Parathyroid adenoma (tissue), 2 donors: ENCODE measurements at regions not wholly inside any gene's neighbourhood (a gene's known extent, or its start where the extent isn't known, plus 50 kb on each side); places are given as distances from the start of the nearest gene placed in this dataset.

ENCODE experiments used
- H2AFZ ChIP-seq: fragments of 300-600 bp; sonication (generic); one replicate; pipeline ENCODE4 v1.7.0; 2017; ENCODE audit warnings: antibody characterized with exemption, mild to moderate bottlenecking
- H3K27ac ChIP-seq: fragments of 300-600 bp; sonication (generic); one replicate; pipeline ENCODE4 v1.7.0; 2017
- H3K27me3 ChIP-seq: fragments of 300-600 bp; sonication (generic); one replicate; pipeline ENCODE4 v1.7.0; 2017; ENCODE audit warnings: low read length; ENCODE audit not compliant: control insufficient read depth, insufficient read depth
- H3K36me3 ChIP-seq: fragments of 300-600 bp; sonication (generic); one replicate; pipeline ENCODE4 v1.7.0; 2017; ENCODE audit warnings: low read length; ENCODE audit not compliant: control insufficient read depth, insufficient read depth
- H3K4me1 ChIP-seq: fragments of 300-600 bp; sonication (generic); one replicate; pipeline ENCODE4 v1.7.0; 2017; ENCODE audit warnings: control low read depth
- H3K4me2 ChIP-seq: fragments of 300-600 bp; sonication (generic); one replicate; pipeline ENCODE4 v1.7.0; 2017; ENCODE audit warnings: low read length
- H3K4me3 ChIP-seq: fragments of 300-600 bp; sonication (generic); one replicate; pipeline ENCODE4 v1.7.0; 2017; ENCODE audit warnings: low read depth, low read length
- H3K79me2 ChIP-seq: fragments of 300-600 bp; sonication (generic); one replicate; pipeline ENCODE4 v1.7.0; 2017; ENCODE audit warnings: control low read depth
- H3K9ac ChIP-seq: fragments of 300-600 bp; sonication (generic); one replicate; pipeline ENCODE4 v1.7.0; 2017; ENCODE audit warnings: mild to moderate bottlenecking
- H3K9me3 ChIP-seq: fragments of 300-600 bp; sonication (generic); one replicate; pipeline ENCODE4 v1.7.0; 2017; ENCODE audit warnings: low read length; ENCODE audit not compliant: control insufficient read depth
- CTCF ChIP-seq: fragments of 300-600 bp; sonication (generic); IDR thresholded peaks from one replicate; pipeline ENCODE4 v1.7.0; 2017; ENCODE audit warnings: antibody characterized with exemption, mild to moderate bottlenecking
- donor health status: primary hyperparathyroidism.

DNA sequence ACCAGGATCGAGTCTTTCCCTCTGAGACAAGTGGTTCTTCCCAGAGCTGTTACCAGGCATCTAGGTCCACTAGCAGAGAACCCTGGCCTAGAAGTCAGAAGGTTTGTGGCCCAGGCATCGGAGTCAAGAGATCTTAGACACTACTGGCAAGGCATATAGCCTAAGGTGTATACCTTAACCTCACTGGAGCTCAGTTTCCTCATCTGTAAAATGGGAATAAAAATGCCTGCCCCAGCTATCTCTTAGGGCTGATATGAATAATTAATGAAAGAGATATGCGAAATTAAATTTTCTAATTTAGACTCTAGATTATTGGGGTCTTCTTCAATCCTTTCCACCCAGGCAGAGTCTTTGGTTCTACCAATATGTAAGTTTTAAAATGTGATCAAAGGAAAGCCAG, 60.5 kb upstream of the NLK start:
- Histone ChIP-seq H3K4me3 (no peak overlapping the region), H3K4me2 (no peak overlapping the region), H2AFZ (no peak overlapping the region), H3K79me2 (no peaks in the 10 kb centered on the region), H3K4me1 (peaks cover 4% of the 10 kb centered on the region), H3K36me3 (no peaks in the 10 kb centered on the region), H3K9me3 (no peaks in the 10 kb centered on the region), H3K27me3 (no peaks in the 10 kb centered on the region), H3K27ac (no peak overlapping the region), H3K9ac (no peak overlapping the region)
- TF ChIP-seq CTCF: no peak

- Histone ChIP-seq H3K36me3 (no peaks in the 10 kb centered on the region), H3K4me2 (no peak overlapping the region), H3K4me3 (no peak overlapping the region), H3K9ac (no peak overlapping the region), H3K27ac (no peak overlapping the region), H2AFZ (peak overlapping the region; percentile 25), H3K4me1 (peaks cover 4% of the 10 kb centered on the region), H3K27me3 (no peaks in the 10 kb centered on the region), H3K79me2 (no peaks in the 10 kb centered on the region), H3K9me3 (no peaks in the 10 kb centered on the region)
- no peak for TF ChIP-seq CTCF
These were observed 59.8 kb upstream of the NLK start for GRCh38 chr17:27982688-27983087.

GRCh38 chr17:27983853-27984252, 58.6 kb upstream of the NLK start:
- no peak for TF ChIP-seq CTCF
- H3K4me3 ChIP-seq: no peak overlapping the region
- H3K36me3 ChIP-seq: no peaks in the 10 kb centered on the region
- no peak overlapping the region for H3K9ac ChIP-seq
- no peaks in the 10 kb centered on the region for H3K79me2 ChIP-seq
- H3K27me3 ChIP-seq: no peaks in the 10 kb centered on the region
- no peak overlapping the region for H3K4me2 ChIP-seq
- H3K27ac ChIP-seq: no peak overlapping the region
- H2AFZ ChIP-seq: no peak overlapping the region
- H3K4me1 ChIP-seq: peaks cover 4% of the 10 kb centered on the region
- H3K9me3 ChIP-seq: no peaks in the 10 kb centered on the region

DNA sequence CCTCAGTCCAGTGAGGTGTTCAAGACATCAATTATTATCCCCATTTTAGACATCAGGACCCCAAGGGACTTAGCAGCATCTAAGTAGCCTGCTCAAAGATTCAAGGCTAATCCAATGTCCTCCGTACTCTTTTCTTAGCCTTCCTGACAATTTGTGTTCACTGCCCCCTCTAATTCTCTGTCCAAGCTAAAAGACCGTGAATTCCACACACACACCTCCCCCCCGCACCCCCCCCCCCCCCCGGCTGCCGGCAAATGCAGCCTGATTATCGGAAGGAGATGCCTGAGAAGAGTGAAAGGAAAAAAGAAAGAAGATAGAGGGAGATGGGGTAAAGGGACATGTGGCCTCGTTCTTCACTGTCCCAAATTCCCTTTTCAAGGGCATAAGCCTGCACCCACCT, 58.1 kb upstream of the NLK start:
- no peak for TF ChIP-seq CTCF
- H3K27ac ChIP-seq: no peak overlapping the region
- no peak overlapping the region for H3K4me2 ChIP-seq
- H3K4me1 ChIP-seq: peaks cover 4% of the 10 kb centered on the region
- no peak overlapping the region for H2AFZ ChIP-seq
- no peaks in the 10 kb centered on the region for H3K9me3 ChIP-seq
- H3K79me2 ChIP-seq: no peaks in the 10 kb centered on the region
- H3K4me3 ChIP-seq: no peak overlapping the region
- no peaks in the 10 kb centered on the region for H3K36me3 ChIP-seq
- no peaks in the 10 kb centered on the region for H3K27me3 ChIP-seq
- H3K9ac ChIP-seq: no peak overlapping the region

DNA sequence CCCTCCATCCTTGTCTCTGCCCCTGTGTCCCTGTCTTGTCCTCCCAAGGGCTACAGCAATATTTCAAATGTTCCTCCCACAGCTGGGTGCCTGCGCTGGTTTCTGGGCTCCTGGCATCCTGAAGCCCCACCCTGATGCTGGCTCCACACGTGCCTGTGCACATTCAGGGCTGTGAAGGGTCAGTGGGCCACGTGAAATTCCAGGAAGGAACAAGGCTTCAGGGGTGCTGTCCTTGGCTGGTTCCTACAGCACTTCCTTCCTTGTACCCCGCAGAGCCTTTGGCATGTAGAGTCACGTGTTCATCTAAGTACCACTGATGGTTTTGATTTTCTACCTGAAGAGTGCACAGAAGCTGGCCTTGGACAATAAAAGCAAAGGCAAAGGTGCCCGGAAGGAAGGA, 57.7 kb upstream of the NLK start:
- H3K27me3 ChIP-seq: no peaks in the 10 kb centered on the region
- TF ChIP-seq CTCF: no peak
- H3K4me2 ChIP-seq: no peak overlapping the region
- H2AFZ ChIP-seq: no peak overlapping the region
- H3K4me1 ChIP-seq: peaks cover 4% of the 10 kb centered on the region
- no peak overlapping the region for H3K4me3 ChIP-seq
- H3K79me2 ChIP-seq: no peaks in the 10 kb centered on the region
- H3K9me3 ChIP-seq: no peaks in the 10 kb centered on the region
- no peak overlapping the region for H3K9ac ChIP-seq
- no peaks in the 10 kb centered on the region for H3K36me3 ChIP-seq
- no peak overlapping the region for H3K27ac ChIP-seq
